ENCODE measurements at regions not wholly inside any gene's neighbourhood (a gene's known extent, or its start where the extent isn't known, plus 50 kb on each side); places are given as distances from the start of the nearest gene placed in this dataset.

GRCh38 chr1:81126989-81127581 lies 673.6 kb upstream of the ADGRL2 start:
- FAIRE-seq, result no peak

GRCh38 chr1:81125672-81126071 lies 675.1 kb upstream of the ADGRL2 start:
- no peak for FAIRE-seq

GRCh38 chr1:81121306-81121705 lies 679.4 kb upstream of the ADGRL2 start:
- FAIRE-seq, result no peak

DNA sequence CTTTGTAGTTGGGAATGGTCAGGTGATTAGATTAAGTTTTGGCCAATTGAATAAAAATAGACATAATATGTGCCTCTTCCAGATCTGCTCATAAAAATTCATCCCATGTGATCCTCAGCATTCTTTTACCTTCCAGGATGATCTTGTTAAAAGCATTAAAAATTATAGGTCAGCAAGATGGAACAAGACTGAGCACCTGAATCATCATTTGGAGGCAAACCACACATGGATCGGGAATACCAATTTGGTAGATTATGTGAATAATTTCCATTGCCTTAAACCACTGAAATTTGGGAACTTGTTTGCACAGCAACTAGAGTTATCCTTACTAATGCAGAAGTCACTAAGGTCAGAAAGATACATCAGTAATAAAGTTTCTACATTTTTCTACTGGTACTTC lies 681.4 kb upstream of the ADGRL2 start:
- no peak for FAIRE-seq

- FAIRE-seq, result no peak
Measured at GRCh38 chr1:81118550-81118949, 682.2 kb upstream of the ADGRL2 start.

DNA sequence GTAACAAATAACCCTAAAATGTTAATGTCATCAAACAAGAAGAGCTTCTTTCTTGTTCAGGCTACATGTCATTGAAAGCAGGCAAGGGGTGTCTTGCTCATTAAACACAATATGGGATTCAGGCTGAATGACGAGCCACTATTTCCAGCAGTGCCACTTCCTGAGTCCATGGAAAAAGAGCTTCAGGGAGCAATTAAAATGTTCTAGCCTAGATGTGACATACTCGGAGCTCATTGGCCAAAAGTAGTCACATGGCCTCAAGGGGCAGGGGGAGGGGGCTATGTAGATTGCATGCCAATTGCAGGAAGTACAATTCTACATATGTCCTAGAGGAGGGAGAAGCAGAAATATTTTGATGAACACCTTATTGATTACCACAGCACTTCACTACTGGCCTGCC lies 685.3 kb upstream of the ADGRL2 start:
- FAIRE-seq, result no peak

DNA sequence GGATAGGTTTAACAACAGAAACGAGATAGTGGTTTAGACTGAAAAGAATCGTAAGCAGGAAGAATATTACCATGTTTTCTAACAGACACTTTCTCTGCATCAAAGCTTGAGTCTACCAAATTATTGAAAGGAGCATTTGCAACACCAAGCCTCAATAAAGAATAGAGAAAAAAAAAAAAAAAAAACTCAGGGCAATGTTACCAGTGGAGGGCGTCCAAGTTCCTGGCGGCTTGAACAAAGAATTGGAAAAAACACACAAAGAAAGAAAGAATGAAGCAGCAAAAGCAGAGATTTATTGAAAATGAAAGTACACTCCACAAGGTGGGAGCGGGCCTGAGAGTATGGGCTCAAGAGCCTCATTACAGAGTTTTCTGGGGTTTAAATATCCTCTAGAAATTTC lies 686.5 kb upstream of the ADGRL2 start:
- no peak for FAIRE-seq

DNA sequence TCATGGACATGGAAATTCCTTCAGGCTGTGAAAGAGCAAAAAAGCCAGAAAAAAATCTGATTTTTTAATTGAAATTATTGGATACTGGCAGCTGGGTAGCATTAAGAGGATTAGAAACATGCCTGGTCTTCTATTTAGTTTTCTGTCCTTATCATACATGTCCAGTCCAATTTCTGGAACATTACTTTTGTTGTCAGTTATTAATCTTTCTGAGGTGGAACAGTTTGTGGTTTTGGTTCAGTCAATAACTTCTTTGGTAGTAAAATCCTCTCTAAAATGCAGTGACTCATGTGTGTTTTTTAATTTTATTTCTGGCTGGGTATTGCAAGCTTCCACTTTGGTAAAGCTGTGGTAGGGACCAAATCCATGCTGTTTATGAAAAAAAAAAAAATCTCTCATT lies 687.0 kb upstream of the ADGRL2 start:
- no peak for FAIRE-seq

DNA sequence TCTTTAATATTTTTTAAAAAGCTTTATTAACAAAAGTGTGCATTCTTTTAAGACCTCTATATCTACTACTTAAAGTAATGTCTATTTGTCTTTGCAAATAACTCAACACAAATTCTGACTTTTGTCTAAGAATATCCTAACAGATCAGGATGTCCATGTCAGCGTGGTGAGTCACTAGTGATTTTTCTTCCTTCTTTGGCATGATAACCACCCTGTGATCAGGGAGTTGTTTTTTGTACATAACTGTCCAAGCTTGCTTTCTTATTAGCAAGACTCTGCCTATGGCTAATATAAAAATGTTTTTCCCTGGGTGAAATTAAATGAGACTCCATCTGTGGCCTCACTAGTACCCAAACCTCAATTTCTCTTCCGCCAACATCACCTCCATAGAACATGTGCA lies 688.9 kb upstream of the ADGRL2 start:
- no peak for FAIRE-seq

- FAIRE-seq, result no peak
Measured at GRCh38 chr1:81109038-81109437, 691.7 kb upstream of the ADGRL2 start.

DNA sequence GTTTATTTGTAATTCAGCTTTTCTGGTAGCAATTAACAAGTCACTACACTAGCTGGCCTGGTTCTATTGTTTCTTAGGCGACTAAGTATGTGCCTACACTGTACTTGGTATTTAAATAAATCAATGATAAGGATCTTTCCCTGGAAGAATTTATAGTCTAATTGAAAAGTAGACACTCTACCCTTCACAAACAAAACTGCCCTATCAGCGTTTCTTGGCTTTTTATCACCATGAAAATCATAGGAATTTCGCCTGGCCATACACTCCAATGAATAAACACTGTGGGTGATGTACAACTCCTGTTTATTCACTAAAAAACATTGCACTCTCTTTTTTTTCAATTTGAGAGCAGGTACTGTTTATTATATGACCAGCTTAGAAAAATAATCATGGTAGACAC lies 702.9 kb upstream of the ADGRL2 start:
- no peak for FAIRE-seq

GRCh38 chr1:81073580-81073979 lies 727.2 kb upstream of the ADGRL2 start:
- no peak for FAIRE-seq

- no peak for FAIRE-seq
Measured at GRCh38 chr1:81071969-81072753, 728.6 kb upstream of the ADGRL2 start.

GRCh38 chr1:81071072-81071858 lies 729.5 kb upstream of the ADGRL2 start:
- FAIRE-seq, result no peak

DNA sequence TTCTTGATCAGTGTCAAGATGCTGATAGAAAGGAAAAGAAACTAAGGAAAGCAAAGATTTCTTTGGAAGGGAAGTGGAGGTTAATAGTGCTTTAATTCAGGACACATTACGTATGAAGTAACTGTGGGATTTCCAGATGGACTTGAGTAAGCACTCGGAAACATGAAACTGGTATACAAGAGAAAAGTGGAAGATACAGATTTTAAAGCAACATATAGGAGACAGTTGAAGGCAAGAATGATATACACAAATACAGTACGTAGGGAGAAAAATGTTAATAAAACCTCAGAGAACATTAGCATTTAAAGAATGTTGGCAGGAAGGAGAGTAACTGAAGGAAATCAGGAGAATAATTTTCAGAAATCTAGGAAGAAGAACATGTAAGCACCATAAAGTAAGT lies 730.9 kb upstream of the ADGRL2 start:
- no peak for FAIRE-seq

DNA sequence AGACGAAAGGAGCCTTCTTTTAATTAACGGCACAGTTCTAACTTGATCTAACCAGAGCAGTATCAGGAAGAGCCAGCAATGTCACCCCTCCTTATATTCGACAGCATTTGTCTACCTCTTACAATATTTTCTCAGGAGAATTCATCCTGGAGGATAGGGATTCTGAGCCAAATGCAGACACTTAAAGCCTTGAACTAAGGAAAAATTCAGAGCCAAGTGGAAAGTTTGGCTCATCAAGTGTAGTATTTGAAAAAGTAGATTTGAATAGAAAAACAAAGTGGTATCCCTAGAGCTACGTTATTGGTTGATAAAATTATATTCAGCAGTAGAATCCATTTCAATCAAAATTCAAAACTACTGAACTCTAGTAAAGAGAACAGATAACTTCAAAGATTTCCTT lies 732.0 kb upstream of the ADGRL2 start:
- no peak for FAIRE-seq

DNA sequence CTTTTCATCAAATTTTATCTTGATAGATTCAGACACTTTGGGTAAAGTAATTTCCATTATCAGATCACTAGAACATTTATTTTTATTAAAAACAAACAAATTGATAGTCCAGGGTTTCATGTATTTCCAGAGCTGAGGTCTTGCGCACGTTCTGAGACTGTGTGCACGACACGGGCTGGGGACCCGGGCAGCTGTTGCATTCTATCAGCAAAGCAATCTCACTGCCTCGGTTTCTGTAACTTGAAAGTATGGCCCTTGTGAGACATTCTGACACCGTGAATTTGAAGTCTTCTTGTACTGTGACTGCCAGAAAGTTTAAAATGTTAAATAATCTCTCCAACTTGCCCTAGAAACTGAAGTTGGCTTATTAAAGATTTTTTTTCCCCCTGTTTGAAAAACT lies 746.9 kb upstream of the ADGRL2 start:
- no peak for FAIRE-seq

DNA sequence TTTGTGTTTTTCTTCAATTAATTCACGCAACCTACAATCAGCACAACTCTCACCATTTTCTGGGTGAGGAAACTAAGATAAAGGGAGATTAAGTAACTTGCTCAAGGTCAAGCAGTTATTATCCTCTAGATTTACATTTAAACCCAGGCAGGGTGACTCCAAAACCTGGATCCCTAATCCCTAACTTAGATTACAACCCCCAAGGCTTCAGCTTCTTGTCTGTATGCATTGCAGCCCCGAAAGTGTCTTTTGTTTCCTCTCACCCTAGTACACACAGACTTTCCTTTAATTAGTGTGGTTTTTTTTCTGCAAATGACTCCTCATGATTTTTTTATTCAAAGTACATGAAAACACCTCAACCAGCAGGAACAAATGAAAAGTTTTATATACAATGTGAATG lies 748.6 kb upstream of the ADGRL2 start:
- FAIRE-seq, result no peak

DNA sequence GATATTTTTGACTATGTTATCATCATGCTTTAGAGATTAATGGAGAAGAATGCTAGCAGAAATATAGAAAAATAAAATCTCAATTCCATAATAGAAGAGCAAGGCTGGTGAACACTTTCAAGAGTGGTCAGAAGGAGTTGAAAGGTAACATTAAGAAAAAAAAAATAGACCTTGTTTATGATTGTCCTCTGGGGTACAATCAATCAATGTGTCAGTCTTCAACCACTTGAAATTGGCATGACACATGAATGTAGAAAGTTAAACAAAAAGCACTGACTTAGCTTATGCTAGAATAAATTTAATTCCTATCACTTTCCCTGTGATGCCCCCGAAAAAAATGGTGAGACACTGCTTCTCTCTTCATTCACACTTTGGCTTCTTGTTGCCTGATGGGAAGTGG lies 750.3 kb upstream of the ADGRL2 start:
- no peak for FAIRE-seq

DNA sequence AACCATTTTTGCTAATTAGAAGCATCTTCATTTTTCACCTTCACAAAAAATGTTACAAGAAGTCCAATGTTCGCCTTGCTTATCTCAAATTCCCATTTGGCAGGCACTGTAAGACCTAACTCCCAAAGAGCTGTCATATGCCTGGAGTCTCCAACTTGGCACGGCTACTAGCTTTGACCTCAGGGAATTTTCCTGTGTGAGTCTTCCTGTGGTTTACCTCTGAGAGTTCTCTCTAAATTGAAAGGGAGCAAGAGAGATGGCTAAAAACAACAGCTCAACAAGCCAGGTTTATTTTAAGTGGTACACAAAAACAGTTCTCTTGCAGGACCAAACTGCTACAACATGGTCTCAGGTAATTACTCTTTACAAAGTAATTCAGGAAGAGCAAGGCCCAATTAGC lies 756.0 kb upstream of the ADGRL2 start:
- no peak for FAIRE-seq

DNA sequence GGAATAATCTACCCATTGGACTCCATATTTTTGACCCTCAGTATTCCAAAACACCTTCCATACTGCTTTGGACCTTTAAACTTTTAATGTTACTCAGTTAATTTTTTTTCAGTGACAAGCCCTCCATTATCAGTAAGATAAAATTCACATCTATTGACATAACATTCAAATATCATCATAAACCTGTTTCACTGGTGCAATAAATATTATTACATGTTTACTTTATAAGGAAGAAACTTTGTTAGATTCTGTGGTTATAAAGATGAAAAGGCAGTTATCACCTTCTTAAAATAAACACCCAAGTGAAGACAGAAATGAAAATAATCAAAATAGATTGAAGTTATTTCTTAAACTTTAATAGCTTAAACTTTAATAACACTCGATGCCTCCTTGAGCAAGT lies 758.5 kb upstream of the ADGRL2 start:
- no peak for FAIRE-seq

GRCh38 chr1:81034291-81034690 lies 766.4 kb upstream of the ADGRL2 start:
- FAIRE-seq, result no peak

DNA sequence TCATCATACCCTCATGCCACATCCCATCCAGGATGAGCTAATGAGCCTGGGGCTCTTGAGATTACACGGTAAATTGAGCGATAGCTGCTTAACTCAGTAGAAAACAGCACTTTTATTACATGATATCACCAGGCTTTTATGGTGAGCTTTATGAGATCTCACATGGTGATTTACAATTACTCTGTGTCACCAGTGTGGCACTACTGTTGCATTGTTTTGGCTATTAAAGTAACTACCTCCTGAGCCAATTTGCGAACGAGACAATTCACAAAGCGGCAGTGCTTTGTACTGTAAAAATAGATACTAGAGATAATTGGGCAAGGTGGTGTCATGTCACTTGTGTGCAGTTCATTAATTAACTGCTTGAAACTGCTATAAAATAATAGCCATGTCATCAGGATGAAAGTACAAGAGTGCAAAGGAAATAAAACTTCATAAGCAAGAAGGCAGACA lies 767.7 kb upstream of the ADGRL2 start:
- FAIRE-seq, result no peak

GRCh38 chr1:81032374-81032773 lies 768.4 kb upstream of the ADGRL2 start:
- no peak for FAIRE-seq

All from A204.1 (cell line).